Suprapubic skin (tissue), 4 donors: ENCODE measurements at regions not wholly inside any gene's neighbourhood (a gene's known extent, or its start where the extent isn't known, plus 50 kb on each side); places are given as distances from the start of the nearest gene placed in this dataset.
"Not testable (repeated sequence)": the region's sequence is repeated elsewhere in the genome, so short reads cannot be mapped to it uniquely, and the experiment has no call there.

ENCODE experiments used
- DNase-seq, 2 donors: peaks; one replicate each; pipeline ENCODE4 v3.0.0-alpha.2; 2019; ENCODE audit warnings: low spot score in 2 of 2
- H3K27ac ChIP-seq: fragments of 200-600 bp; sonication (generic); one replicate; pipeline ENCODE4 v1.5.1; 2019
- H3K27me3 ChIP-seq: fragments of 200-600 bp; sonication (generic); one replicate; pipeline ENCODE4 v1.5.1; 2019
- H3K36me3 ChIP-seq: fragments of 200-600 bp; sonication (generic); one replicate; pipeline ENCODE4 v1.5.1; 2019
- H3K4me1 ChIP-seq: fragments of 200-600 bp; sonication (generic); one replicate; pipeline ENCODE4 v1.5.1; 2019
- H3K4me3 ChIP-seq: fragments of 200-600 bp; sonication (generic); one replicate; pipeline ENCODE4 v1.5.1; 2019; ENCODE audit warnings: mild to moderate bottlenecking
- H3K9me3 ChIP-seq: fragments of 200-600 bp; sonication (generic); one replicate; pipeline ENCODE4 v1.5.1; 2019
- EP300 ChIP-seq: sonication (generic); formaldehyde crosslinking; IDR thresholded peaks from one replicate; pipeline ENCODE4 v1.6.1; 2017; ENCODE audit warnings: antibody characterized with exemption
- POLR2A ChIP-seq, 2 donors: fragments of 450-650 bp; IDR thresholded peaks; one replicate each; pipeline ENCODE4 v1.6.1; 2017; ENCODE audit warnings: antibody characterized with exemption in 2 of 2, mild to moderate bottlenecking in 2 of 2, moderate library complexity in 2 of 2
- POLR2AphosphoS5 ChIP-seq, 3 donors: sonication (generic); formaldehyde crosslinking; IDR thresholded peaks; one replicate each; pipeline ENCODE4 v1.6.1; 2017; ENCODE audit warnings: antibody characterized with exemption in 3 of 3
- WGBS: methylation state at CpG from one replicate; pipeline ENCODE4 v1.1.5; 2018; 5-methylcytosine and 5-hydroxymethylcytosine counted together
- TF ChIP-seq, protein P1 (sequence below), 2 donors: fragments of 200-600 bp in 1 of 2; fragments of 450-650 bp in 1 of 2; sonication (generic) in 1 of 2; IDR thresholded peaks; one replicate each; pipeline ENCODE4 v1.5.1; 2016 to 2019; ENCODE audit warnings: antibody characterized with exemption in 2 of 2, mild to moderate bottlenecking in 1 of 2, moderate library complexity in 1 of 2

DNA sequence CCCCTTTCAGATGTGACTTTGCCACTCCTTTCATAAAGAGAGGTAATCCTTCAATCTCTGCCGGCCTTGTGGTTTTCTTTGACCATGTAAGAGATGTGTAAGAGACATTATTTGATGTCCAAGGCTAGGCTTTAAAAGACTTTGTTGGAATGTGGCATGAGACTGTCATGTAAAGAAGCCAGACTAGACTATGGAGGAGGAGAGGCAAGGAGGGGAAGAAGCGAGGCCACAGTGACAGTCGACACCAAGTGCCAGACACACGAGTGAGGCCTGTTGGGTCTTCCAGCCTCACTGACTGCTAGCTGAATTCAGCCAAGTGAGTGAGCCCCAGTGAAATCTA lies 1013.3 kb downstream of the MAT2B start:
- Histone ChIP-seq H3K4me1 (no peaks in the 10 kb centered on the region), H3K27ac (no peak overlapping the region), H3K36me3 (no peaks in the 10 kb centered on the region), H3K9me3 (no peaks in the 10 kb centered on the region), H3K4me3 (no peak overlapping the region), H3K27me3 (no peaks in the 10 kb centered on the region)
- 91% methylated on average over 4 of the region's 4 CpGs for WGBS
- TF ChIP-seq EP300: no peak
- no peak for TF ChIP-seq POLR2AphosphoS5 (IDR thresholded peaks at IDR 0.05)
- TF ChIP-seq POLR2A (IDR thresholded peaks at IDR 0.05): no peak
- DNase-seq: no peak

DNA sequence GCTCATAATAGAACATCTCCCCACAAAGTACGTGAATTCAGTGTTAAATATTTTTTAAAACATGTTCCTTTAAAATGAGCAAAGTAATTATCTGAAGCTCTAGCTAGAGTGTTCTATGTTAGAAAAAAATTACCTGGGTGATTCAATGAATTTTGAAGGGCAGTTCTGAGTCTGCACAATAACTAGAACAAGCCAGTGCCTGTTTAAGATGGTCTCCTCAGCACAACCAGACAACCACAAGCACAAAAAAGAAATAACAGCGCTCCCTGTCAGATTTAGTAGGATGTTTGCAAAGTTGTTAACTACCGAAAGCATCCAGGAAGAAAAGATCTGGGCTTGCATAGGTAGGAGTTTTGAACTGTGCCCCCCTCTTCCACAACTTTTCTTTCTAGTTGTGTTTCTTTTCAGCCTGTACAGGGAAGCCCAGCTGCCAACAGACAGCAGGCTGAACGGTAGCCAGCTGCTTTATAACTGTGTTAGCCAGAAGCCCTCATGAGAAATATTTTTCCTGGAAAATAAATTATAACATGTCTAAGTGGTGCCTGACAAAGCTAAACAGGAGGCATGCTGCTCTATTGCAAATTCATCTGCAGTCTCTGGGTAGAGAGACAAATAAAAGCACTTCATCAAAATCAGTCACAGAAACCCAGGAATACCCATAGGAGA lies 1026.9 kb downstream of the MAT2B start:
- Histone ChIP-seq H3K4me3 (no peak overlapping the region), H3K4me1 (no peaks in the 10 kb centered on the region), H3K9me3 (no peaks in the 10 kb centered on the region), H3K27me3 (no peaks in the 10 kb centered on the region), H3K27ac (no peak overlapping the region), H3K36me3 (no peaks in the 10 kb centered on the region)
- no peak for TF ChIP-seq EP300
- WGBS: 32% methylated on average over 4 of the region's 4 CpGs
- no peak for DNase-seq

DNA sequence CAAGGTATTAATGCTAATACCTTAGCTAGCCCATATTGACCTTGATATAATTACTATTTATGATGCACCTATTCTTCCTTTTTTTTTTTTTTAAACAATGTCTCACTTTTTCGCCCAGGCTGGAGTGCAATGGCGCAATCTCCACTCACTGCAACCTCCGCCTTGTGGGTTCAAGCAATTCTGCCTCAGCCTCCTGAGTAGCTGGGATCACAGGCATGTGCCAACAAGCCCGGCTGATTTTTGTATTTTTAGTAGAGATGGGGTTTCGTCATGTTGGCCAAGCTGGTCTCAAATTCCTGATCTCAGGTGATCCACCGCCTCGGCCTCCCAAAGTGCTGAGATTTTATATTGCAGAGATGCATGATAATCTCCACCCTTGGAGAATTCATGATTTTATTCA lies 1028.0 kb downstream of the MAT2B start:
- WGBS: 74% methylated on average over 7 of the region's 7 CpGs
- not testable (repeated sequence) for H3K9me3 ChIP-seq

DNA sequence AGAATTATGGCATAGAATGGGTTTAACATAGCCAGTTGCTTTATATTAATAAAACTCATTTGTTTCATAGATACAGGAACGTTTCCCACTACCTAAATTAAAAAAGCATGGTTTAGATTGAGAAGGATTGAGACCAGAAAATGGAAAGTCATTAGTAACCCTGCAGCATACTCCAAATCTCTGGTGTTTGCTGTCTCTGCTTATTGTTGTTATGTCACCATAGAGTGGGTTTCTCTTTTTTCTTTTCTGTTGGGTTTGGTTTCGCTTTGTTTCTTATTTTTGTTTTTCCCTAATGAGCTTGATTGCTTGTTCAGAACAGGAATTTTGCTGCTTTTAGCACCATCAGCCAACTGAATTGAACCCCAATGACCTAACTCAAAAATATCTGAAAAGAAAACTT lies 1034.8 kb downstream of the MAT2B start:
- TF ChIP-seq POLR2AphosphoS5 (IDR thresholded peaks at IDR 0.05) (no peak), EP300 (no peak), POLR2A (IDR thresholded peaks at IDR 0.05) (no peak)
- TF ChIP-seq, protein P1, sequence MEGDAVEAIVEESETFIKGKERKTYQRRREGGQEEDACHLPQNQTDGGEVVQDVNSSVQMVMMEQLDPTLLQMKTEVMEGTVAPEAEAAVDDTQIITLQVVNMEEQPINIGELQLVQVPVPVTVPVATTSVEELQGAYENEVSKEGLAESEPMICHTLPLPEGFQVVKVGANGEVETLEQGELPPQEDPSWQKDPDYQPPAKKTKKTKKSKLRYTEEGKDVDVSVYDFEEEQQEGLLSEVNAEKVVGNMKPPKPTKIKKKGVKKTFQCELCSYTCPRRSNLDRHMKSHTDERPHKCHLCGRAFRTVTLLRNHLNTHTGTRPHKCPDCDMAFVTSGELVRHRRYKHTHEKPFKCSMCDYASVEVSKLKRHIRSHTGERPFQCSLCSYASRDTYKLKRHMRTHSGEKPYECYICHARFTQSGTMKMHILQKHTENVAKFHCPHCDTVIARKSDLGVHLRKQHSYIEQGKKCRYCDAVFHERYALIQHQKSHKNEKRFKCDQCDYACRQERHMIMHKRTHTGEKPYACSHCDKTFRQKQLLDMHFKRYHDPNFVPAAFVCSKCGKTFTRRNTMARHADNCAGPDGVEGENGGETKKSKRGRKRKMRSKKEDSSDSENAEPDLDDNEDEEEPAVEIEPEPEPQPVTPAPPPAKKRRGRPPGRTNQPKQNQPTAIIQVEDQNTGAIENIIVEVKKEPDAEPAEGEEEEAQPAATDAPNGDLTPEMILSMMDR (IDR thresholded peaks at IDR 0.05): no peak
- no peak for DNase-seq
- no peak overlapping the region for H3K4me3 ChIP-seq
- H3K27ac ChIP-seq: no peak overlapping the region
- 64% methylated on average over 2 of the region's 2 CpGs for WGBS
- H3K36me3 ChIP-seq: no peaks in the 10 kb centered on the region
- H3K27me3 ChIP-seq: no peaks in the 10 kb centered on the region
- no peaks in the 10 kb centered on the region for H3K4me1 ChIP-seq
- peaks cover 7% of the 10 kb centered on the region for H3K9me3 ChIP-seq

More for the DNA sequence above, 1028.0 kb downstream of the MAT2B start:
- not testable (repeated sequence) for H3K4me3 ChIP-seq, H3K27ac ChIP-seq, H3K4me1 ChIP-seq, H3K27me3 ChIP-seq, DNase-seq, H3K36me3 ChIP-seq

DNA sequence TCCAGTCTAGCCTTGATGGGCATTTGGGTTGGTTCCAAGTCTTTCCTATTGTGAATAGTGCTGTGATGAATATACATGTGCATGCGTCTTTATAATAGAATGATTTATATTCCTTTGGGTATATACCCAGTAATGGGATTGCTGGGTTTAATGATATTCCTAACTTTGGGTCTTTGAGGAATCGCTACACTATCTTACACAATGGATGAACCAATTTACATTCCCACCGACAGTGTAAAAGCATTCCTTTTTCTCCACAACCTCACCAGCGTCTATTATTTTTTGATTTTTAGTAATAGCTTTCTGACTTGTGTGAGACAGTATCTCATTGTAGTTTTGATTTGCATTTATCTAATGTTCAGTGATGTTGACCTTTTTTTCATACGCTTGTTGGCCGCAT lies 1040.1 kb downstream of the MAT2B start:
- WGBS: 93% methylated on average over 6 of the region's 6 CpGs
- TF ChIP-seq POLR2A (IDR thresholded peaks at IDR 0.05) (no peak), EP300 (no peak), POLR2AphosphoS5 (IDR thresholded peaks at IDR 0.05) (no peak)
- TF ChIP-seq, protein P1 (IDR thresholded peaks at IDR 0.05): no peak
- Histone ChIP-seq H3K27me3 (no peaks in the 10 kb centered on the region), H3K27ac (no peak overlapping the region), H3K9me3 (peaks cover 7% of the 10 kb centered on the region), H3K4me3 (no peak overlapping the region), H3K36me3 (no peaks in the 10 kb centered on the region), H3K4me1 (no peaks in the 10 kb centered on the region)
- no peak for DNase-seq

DNA sequence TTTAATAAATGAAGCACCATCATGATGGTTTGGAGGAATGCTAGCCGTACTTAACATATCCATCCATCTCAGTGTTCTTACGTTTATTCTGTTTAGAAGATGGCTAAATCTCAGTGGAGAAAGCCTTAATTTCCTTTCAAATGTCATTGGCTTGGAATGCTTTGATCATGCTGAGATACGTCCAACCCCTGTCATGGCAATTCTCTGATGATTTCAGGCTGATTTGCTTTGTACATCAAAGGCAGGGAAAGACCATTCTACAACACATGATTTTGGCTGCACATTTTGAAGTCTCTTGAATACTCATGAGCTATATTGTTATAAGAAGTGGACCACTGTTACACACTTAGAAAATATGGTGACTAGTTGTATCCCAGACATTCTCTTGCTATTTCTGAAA lies 1048.4 kb downstream of the MAT2B start:
- no peak overlapping the region for H3K27ac ChIP-seq
- H3K4me3 ChIP-seq: no peak overlapping the region
- H3K27me3 ChIP-seq: no peaks in the 10 kb centered on the region
- no peaks in the 10 kb centered on the region for H3K4me1 ChIP-seq
- H3K36me3 ChIP-seq: no peaks in the 10 kb centered on the region
- H3K9me3 ChIP-seq: no peaks in the 10 kb centered on the region
- DNase-seq: no peak
- WGBS: 32% methylated on average over 3 of the region's 3 CpGs
- TF ChIP-seq EP300 (no peak), POLR2AphosphoS5 (IDR thresholded peaks at IDR 0.05) (no peak), POLR2A (IDR thresholded peaks at IDR 0.05) (no peak)
- TF ChIP-seq, protein P1 (IDR thresholded peaks at IDR 0.05): no peak

DNA sequence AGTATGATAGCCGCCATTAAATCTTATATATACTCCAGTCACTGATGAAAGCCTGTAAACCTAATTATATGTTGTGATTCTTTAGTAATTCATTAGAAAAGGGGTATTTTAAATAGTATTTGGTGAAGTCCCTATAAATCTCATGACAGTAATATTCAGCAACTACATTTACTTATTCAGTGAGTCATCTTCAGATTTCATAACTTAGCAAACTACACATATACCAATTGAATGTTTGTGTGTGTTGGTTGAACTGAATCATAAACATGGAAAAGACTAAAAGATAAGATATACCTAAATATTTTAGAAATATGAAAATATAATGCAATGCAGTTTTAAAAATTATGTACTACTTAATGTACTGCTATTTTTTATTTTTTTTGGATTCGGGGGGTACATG lies 1050.4 kb downstream of the MAT2B start:
- H3K4me3 ChIP-seq: no peak overlapping the region
- H3K36me3 ChIP-seq: no peaks in the 10 kb centered on the region
- no peaks in the 10 kb centered on the region for H3K27me3 ChIP-seq
- no peaks in the 10 kb centered on the region for H3K9me3 ChIP-seq
- TF ChIP-seq, protein P1 (IDR thresholded peaks at IDR 0.05): no peak
- no peak for TF ChIP-seq POLR2A (IDR thresholded peaks at IDR 0.05)
- TF ChIP-seq POLR2AphosphoS5 (IDR thresholded peaks at IDR 0.05): no peak
- no peak for TF ChIP-seq EP300
- 93% methylated on average over 2 of the region's 2 CpGs for WGBS
- no peaks in the 10 kb centered on the region for H3K4me1 ChIP-seq
- DNase-seq: no peak
- H3K27ac ChIP-seq: no peak overlapping the region
